ENCODE measurements at regions not wholly inside any gene's neighbourhood (a gene's known extent, or its start where the extent isn't known, plus 50 kb on each side); places are given as distances from the start of the nearest gene placed in this dataset.
"Not testable (repeated sequence)": the region's sequence is repeated elsewhere in the genome, so short reads cannot be mapped to it uniquely, and the experiment has no call there.

- H3K27ac ChIP-seq, result no peak overlapping the region
- no peaks in the 10 kb centered on the region for H3K36me3 ChIP-seq (ENCODE audit: insufficient read depth, low read length)
- no peaks in the 10 kb centered on the region for H3K9me3 ChIP-seq (ENCODE audit: low read depth, low read length)
- no peak for DNase-seq (ENCODE audit: low read depth, low spot score)
- no peak overlapping the region for H3K9ac ChIP-seq (ENCODE audit: insufficient read length)
- TF ChIP-seq FOXP2 (optimal IDR thresholded peaks at IDR 0.05; ENCODE audit: control extremely low read depth, extremely low read length, insufficient read depth) (no peak), EZH2 (IDR thresholded peaks at IDR 0.05) (no peak), POLR2AphosphoS5 (IDR thresholded peaks at IDR 0.05; ENCODE audit: borderline replicate concordance, low read depth, low read length) (no peak)
- no peak overlapping the region for H3K4me3 ChIP-seq
Measured at GRCh38 chr12:96121271-96121711, 72.9 kb upstream of the ELK3 start.

GRCh38 chr12:96128292-96128691 lies 65.9 kb upstream of the ELK3 start:
- not testable (repeated sequence) for H3K9ac ChIP-seq (ENCODE audit: insufficient read length); H3K36me3 ChIP-seq (ENCODE audit: insufficient read depth, low read length); H3K4me3 ChIP-seq; DNase-seq (ENCODE audit: low read depth, low spot score); H3K9me3 ChIP-seq (ENCODE audit: low read depth, low read length); H3K27ac ChIP-seq

- no peak overlapping the region for H3K27ac ChIP-seq
- no peaks in the 10 kb centered on the region for H3K36me3 ChIP-seq (ENCODE audit: insufficient read depth, low read length)
- no peak overlapping the region for H3K9ac ChIP-seq (ENCODE audit: insufficient read length)
- DNase-seq (ENCODE audit: low read depth, low spot score), result no peak
- H3K9me3 ChIP-seq (ENCODE audit: low read depth, low read length), result no peaks in the 10 kb centered on the region
- no peak for TF ChIP-seq FOXP2 (optimal IDR thresholded peaks at IDR 0.05; ENCODE audit: control extremely low read depth, extremely low read length, insufficient read depth)
- no peak for TF ChIP-seq POLR2AphosphoS5 (IDR thresholded peaks at IDR 0.05; ENCODE audit: borderline replicate concordance, low read depth, low read length)
- no peak for TF ChIP-seq EZH2 (IDR thresholded peaks at IDR 0.05)
- H3K4me3 ChIP-seq, result no peak overlapping the region
Measured at GRCh38 chr12:96130396-96131059, 63.6 kb upstream of the ELK3 start.

GRCh38 chr12:96131230-96131788 lies 62.9 kb upstream of the ELK3 start:
- no peak overlapping the region for H3K27ac ChIP-seq
- H3K9me3 ChIP-seq (ENCODE audit: low read depth, low read length), result no peaks in the 10 kb centered on the region
- DNase-seq (ENCODE audit: low read depth, low spot score), result no peak
- H3K4me3 ChIP-seq, result no peak overlapping the region
- H3K9ac ChIP-seq (ENCODE audit: insufficient read length), result no peak overlapping the region
- no peak for TF ChIP-seq POLR2AphosphoS5 (IDR thresholded peaks at IDR 0.05; ENCODE audit: borderline replicate concordance, low read depth, low read length)
- no peaks in the 10 kb centered on the region for H3K36me3 ChIP-seq (ENCODE audit: insufficient read depth, low read length)

GRCh38 chr12:96132819-96133218 lies 61.4 kb upstream of the ELK3 start:
- no peaks in the 10 kb centered on the region for H3K36me3 ChIP-seq (ENCODE audit: insufficient read depth, low read length)
- TF ChIP-seq EZH2 (IDR thresholded peaks at IDR 0.05), result no peak
- no peak for TF ChIP-seq POLR2AphosphoS5 (IDR thresholded peaks at IDR 0.05; ENCODE audit: borderline replicate concordance, low read depth, low read length)
- TF ChIP-seq FOXP2 (optimal IDR thresholded peaks at IDR 0.05; ENCODE audit: control extremely low read depth, extremely low read length, insufficient read depth), result no peak
- no peak overlapping the region for H3K27ac ChIP-seq
- no peaks in the 10 kb centered on the region for H3K9me3 ChIP-seq (ENCODE audit: low read depth, low read length)
- no peak overlapping the region for H3K9ac ChIP-seq (ENCODE audit: insufficient read length)
- no peak for DNase-seq (ENCODE audit: low read depth, low spot score)
- H3K4me3 ChIP-seq, result no peak overlapping the region

- Histone ChIP-seq H3K27ac (no peak overlapping the region), H3K9me3 (ENCODE audit: low read depth, low read length) (no peaks in the 10 kb centered on the region), H3K4me3 (no peak overlapping the region), H3K36me3 (ENCODE audit: insufficient read depth, low read length) (no peaks in the 10 kb centered on the region), H3K9ac (ENCODE audit: insufficient read length) (no peak overlapping the region)
- no peak for TF ChIP-seq POLR2AphosphoS5 (IDR thresholded peaks at IDR 0.05; ENCODE audit: borderline replicate concordance, low read depth, low read length)
- no peak for TF ChIP-seq FOXP2 (optimal IDR thresholded peaks at IDR 0.05; ENCODE audit: control extremely low read depth, extremely low read length, insufficient read depth)
- TF ChIP-seq EZH2 (IDR thresholded peaks at IDR 0.05), result no peak
- DNase-seq (ENCODE audit: low read depth, low spot score), result no peak
Measured at GRCh38 chr12:96134200-96134599, 60.0 kb upstream of the ELK3 start.

- no peak overlapping the region for H3K27ac ChIP-seq
- H3K4me3 ChIP-seq, result no peak overlapping the region
- no peak overlapping the region for H3K9ac ChIP-seq (ENCODE audit: insufficient read length)
- H3K9me3 ChIP-seq (ENCODE audit: low read depth, low read length), result no peaks in the 10 kb centered on the region
- no peaks in the 10 kb centered on the region for H3K36me3 ChIP-seq (ENCODE audit: insufficient read depth, low read length)
- TF ChIP-seq FOXP2 (optimal IDR thresholded peaks at IDR 0.05; ENCODE audit: control extremely low read depth, extremely low read length, insufficient read depth) (no peak), POLR2AphosphoS5 (IDR thresholded peaks at IDR 0.05; ENCODE audit: borderline replicate concordance, low read depth, low read length) (no peak), EZH2 (IDR thresholded peaks at IDR 0.05) (no peak)
- no peak for DNase-seq (ENCODE audit: low read depth, low spot score)
Measured at GRCh38 chr12:96136161-96136560, 58.0 kb upstream of the ELK3 start.

- DNase-seq (ENCODE audit: low read depth, low spot score), result no peak
- no peaks in the 10 kb centered on the region for H3K36me3 ChIP-seq (ENCODE audit: insufficient read depth, low read length)
- no peak overlapping the region for H3K4me3 ChIP-seq
- no peaks in the 10 kb centered on the region for H3K9me3 ChIP-seq (ENCODE audit: low read depth, low read length)
- no peak overlapping the region for H3K27ac ChIP-seq
- H3K9ac ChIP-seq (ENCODE audit: insufficient read length), result no peak overlapping the region
- TF ChIP-seq FOXP2 (optimal IDR thresholded peaks at IDR 0.05; ENCODE audit: control extremely low read depth, extremely low read length, insufficient read depth) (no peak), EZH2 (IDR thresholded peaks at IDR 0.05) (no peak), POLR2AphosphoS5 (IDR thresholded peaks at IDR 0.05; ENCODE audit: borderline replicate concordance, low read depth, low read length) (no peak)
Measured at GRCh38 chr12:96136725-96137378, 57.3 kb upstream of the ELK3 start.

GRCh38 chr12:96140174-96140573 lies 54.0 kb upstream of the ELK3 start:
- TF ChIP-seq EZH2 (IDR thresholded peaks at IDR 0.05), result no peak
- TF ChIP-seq FOXP2 (optimal IDR thresholded peaks at IDR 0.05; ENCODE audit: control extremely low read depth, extremely low read length, insufficient read depth), result peak; percentile 42
- Histone ChIP-seq H3K9ac (ENCODE audit: insufficient read length) (no peak overlapping the region), H3K36me3 (ENCODE audit: insufficient read depth, low read length) (no peaks in the 10 kb centered on the region), H3K27ac (no peak overlapping the region), H3K4me3 (no peak overlapping the region), H3K9me3 (ENCODE audit: low read depth, low read length) (no peaks in the 10 kb centered on the region)
- peak; percentile 73 for DNase-seq (ENCODE audit: low read depth, low spot score)

Measured in SK-N-MC (cell line).